BLaER1 (cell line): ENCODE measurements at regions not wholly inside any gene's neighbourhood (a gene's known extent, or its start where the extent isn't known, plus 50 kb on each side); places are given as distances from the start of the nearest gene placed in this dataset.
A peak's percentile ranks its signal among the peaks of the same experiment; 100 is the strongest.

ENCODE experiments used
- H3K27ac ChIP-seq: shearing (Covaris generic); formaldehyde crosslinking; 2 replicates; pipeline ENCODE4 v1.8.1; 2022
- H3K27me3 ChIP-seq: shearing (Covaris generic); formaldehyde crosslinking; 2 replicates; pipeline ENCODE4 v1.8.1; 2022
- H3K36me3 ChIP-seq: shearing (Covaris generic); formaldehyde crosslinking; 2 replicates; pipeline ENCODE4 v1.8.1; 2022
- H3K4me1 ChIP-seq: shearing (Covaris generic); formaldehyde crosslinking; 2 replicates; pipeline ENCODE4 v1.8.1; 2022
- H3K4me2 ChIP-seq: shearing (Covaris generic); formaldehyde crosslinking; 2 replicates; pipeline ENCODE4 v1.8.1; 2022
- H3K4me3 ChIP-seq: shearing (Covaris generic); formaldehyde crosslinking; 2 replicates; pipeline ENCODE4 v1.8.1; 2022
- H3K9ac ChIP-seq: shearing (Covaris generic); formaldehyde crosslinking; 2 replicates; pipeline ENCODE4 v1.8.1; 2022
- H3K9me3 ChIP-seq: shearing (Covaris generic); formaldehyde crosslinking; 2 replicates; pipeline ENCODE4 v1.8.1; 2022
- H4K20me1 ChIP-seq: shearing (Covaris generic); formaldehyde crosslinking; 2 replicates; pipeline ENCODE4 v1.8.1; 2022
- Cebpa-rat ChIP-seq: shearing (Covaris generic); IDR thresholded peaks from 2 replicates; pipeline ENCODE4 v1.8.1; 2022

DNA sequence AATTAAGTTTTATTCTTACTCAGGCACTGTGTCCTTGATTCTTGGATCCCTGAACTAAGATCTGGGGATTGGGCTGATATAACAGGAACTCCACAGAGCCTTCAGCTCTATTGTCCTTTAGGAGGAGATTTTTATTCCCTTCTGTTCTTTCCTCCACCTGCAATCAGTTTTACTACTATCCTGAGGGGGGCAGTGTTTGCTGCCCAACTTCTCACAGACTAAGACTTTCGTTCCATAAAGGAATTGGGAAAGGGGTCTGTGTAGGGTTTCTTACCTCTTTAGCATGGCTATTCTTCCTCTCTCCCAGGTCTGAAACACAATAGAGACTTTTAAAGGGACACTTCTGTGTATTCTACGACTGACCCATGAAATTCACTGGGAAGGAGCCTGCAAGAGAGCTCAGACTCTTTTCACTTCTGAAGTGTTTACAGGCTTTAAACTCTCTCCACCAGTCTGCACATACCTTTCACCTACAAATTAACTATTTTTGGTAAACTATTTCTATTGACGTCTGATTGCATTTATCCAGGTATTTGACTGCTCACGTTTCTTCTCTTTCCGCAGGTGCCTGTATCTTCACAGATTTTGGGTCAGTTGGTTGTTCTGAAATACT is 103.3 kb upstream of the DEPDC1 start:
- Histone ChIP-seq H3K27me3 (no peaks in the 10 kb centered on the region), H4K20me1 (no peaks in the 10 kb centered on the region), H3K4me3 (no peak overlapping the region), H3K36me3 (no peaks in the 10 kb centered on the region), H3K4me1 (no peaks in the 10 kb centered on the region), H3K4me2 (no peak overlapping the region), H3K9me3 (0 out of 2 replicates have a peak, but pooled peaks cover 5% of the 10 kb centered on the region), H3K9ac (no peak overlapping the region), H3K27ac (no peak overlapping the region)
- no peak for TF ChIP-seq Cebpa-rat

DNA sequence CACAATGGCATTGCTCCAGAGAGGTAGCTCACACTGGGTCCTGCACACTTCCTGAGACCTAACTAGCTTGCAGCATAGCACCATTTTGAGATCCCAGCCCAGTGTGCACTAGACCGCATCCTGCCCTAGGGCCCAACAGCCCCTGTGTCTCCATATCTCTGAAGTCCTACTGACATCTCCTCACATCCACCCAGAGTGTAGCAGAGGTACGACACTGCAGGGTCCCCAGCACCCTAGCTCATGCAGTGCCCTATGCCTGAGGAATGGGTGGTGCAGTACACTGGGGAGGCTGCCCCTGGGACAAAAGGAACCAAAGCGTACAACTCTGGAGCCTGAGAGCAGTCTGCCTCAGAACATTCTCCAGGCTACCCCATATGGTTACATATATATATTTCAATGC is 111.4 kb upstream of the DEPDC1 start:
- Histone ChIP-seq H3K27me3 (no peaks in the 10 kb centered on the region), H3K4me1 (no peaks in the 10 kb centered on the region), H4K20me1 (no peaks in the 10 kb centered on the region), H3K27ac (no peak overlapping the region), H3K4me3 (no peak overlapping the region), H3K36me3 (no peaks in the 10 kb centered on the region), H3K9ac (no peak overlapping the region), H3K9me3 (peaks cover 4% of the 10 kb centered on the region; the same call in 1 of the 2 replicates), H3K4me2 (no peak overlapping the region)
- no peak for TF ChIP-seq Cebpa-rat

DNA sequence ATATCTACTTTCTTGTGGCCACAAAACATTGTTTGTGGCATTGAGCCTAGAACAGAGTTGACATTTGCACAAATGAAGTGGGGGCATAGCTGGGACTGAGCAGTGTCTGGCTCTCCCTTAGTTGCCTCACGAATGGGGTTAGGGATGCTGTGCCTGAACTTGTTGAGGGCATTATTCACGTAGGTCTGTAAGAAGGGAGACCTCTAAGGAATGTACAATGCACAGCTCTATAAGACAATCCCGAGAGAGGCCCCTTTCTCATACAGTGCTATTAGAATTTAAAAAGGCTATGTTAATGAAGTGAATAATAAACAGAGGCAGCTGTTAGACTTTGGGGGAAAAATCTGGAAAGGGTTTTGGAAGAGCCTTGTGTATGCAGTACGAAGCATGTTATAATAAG is 118.4 kb upstream of the DEPDC1 start:
- H3K4me2 ChIP-seq = no peak overlapping the region
- H3K27ac ChIP-seq = no peak overlapping the region
- H3K27me3 ChIP-seq = no peaks in the 10 kb centered on the region
- H4K20me1 ChIP-seq = no peaks in the 10 kb centered on the region
- no peak overlapping the region for H3K9ac ChIP-seq
- TF ChIP-seq Cebpa-rat = no peak
- H3K36me3 ChIP-seq = no peaks in the 10 kb centered on the region
- no peak overlapping the region for H3K4me3 ChIP-seq
- H3K9me3 ChIP-seq = peaks cover 16% of the 10 kb centered on the region
- H3K4me1 ChIP-seq = no peaks in the 10 kb centered on the region

DNA sequence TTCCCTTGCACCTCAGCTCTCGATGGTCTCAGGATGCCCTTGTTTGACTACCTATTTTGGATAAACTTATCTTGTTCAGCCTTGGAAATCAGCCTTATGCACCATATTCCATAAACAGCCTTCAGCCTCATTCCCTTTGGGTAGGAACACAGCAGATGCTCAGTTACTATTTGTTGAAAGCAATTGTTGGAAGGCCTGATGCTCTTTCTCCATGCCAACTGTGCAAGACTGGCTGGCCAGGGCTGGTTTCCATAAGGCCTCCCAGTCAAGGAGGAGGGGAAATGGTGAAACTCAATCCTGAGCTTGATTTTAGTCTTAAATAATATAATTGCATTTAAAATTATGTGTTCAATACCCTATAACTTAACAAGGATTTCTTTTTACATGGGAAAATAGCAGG is 121.1 kb upstream of the DEPDC1 start:
- H3K9me3 ChIP-seq = peaks cover 25% of the 10 kb centered on the region
- H3K27ac ChIP-seq = no peak overlapping the region
- H3K27me3 ChIP-seq = no peaks in the 10 kb centered on the region
- no peak overlapping the region for H3K4me2 ChIP-seq
- TF ChIP-seq Cebpa-rat = no peak
- H3K4me3 ChIP-seq = no peak overlapping the region
- H4K20me1 ChIP-seq = no peaks in the 10 kb centered on the region
- H3K36me3 ChIP-seq = no peaks in the 10 kb centered on the region
- H3K4me1 ChIP-seq = no peaks in the 10 kb centered on the region
- H3K9ac ChIP-seq = no peak overlapping the region

DNA sequence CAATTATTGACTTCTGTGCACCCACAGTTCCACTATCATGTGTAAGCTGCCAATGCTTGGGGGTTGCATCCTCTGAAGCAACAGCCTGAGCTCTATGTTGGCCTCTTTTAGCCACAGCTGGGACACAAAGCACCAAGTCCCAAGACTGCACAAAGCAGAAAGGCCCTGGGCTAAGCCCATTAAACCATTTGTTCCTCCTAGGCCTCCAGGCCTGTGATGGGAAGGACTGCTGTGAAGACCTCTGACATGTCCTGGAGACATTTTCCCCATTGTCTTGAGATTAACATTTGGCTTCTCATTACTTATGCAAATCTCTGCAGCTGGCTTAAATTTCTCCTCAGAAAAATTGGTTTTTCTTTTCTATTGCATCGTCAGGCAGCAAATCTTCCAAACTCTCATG is 123.7 kb upstream of the DEPDC1 start:
- Histone ChIP-seq H3K9ac (no peak overlapping the region), H3K27ac (no peak overlapping the region), H3K27me3 (no peaks in the 10 kb centered on the region), H3K4me2 (no peak overlapping the region), H3K36me3 (no peaks in the 10 kb centered on the region), H3K4me3 (no peak overlapping the region), H3K4me1 (0 out of 2 replicates have a peak, but pooled peaks cover 5% of the 10 kb centered on the region), H3K9me3 (peaks cover 23% of the 10 kb centered on the region), H4K20me1 (no peaks in the 10 kb centered on the region)
- no peak for TF ChIP-seq Cebpa-rat

DNA sequence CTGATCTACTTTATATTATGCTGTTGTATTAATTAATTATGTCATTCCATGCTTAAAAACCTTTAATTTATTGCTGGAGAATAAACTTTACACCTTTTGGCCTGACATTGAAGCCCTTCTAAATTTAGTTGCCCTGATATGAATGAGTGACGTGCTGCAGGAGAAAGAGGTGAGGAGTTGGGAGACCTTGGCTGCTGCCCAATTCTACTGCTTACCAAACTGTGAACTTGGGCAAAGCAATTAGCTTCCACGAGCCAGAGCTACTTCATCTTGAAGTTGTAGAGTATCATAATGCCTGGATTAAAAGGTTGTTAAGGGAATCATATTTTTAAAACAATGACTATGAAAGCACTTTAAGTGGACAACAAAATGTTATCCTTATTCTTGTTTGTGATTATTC is 126.8 kb upstream of the DEPDC1 start:
- no peaks in the 10 kb centered on the region for H4K20me1 ChIP-seq
- no peak for TF ChIP-seq Cebpa-rat
- no peaks in the 10 kb centered on the region for H3K27me3 ChIP-seq
- H3K4me2 ChIP-seq = no peak overlapping the region
- no peak overlapping the region for H3K4me3 ChIP-seq
- H3K9ac ChIP-seq = no peak overlapping the region
- H3K9me3 ChIP-seq = peaks cover 23% of the 10 kb centered on the region
- 0 out of 2 replicates have a peak, but pooled peaks cover 5% of the 10 kb centered on the region for H3K4me1 ChIP-seq
- H3K36me3 ChIP-seq = no peaks in the 10 kb centered on the region
- H3K27ac ChIP-seq = no peak overlapping the region

DNA sequence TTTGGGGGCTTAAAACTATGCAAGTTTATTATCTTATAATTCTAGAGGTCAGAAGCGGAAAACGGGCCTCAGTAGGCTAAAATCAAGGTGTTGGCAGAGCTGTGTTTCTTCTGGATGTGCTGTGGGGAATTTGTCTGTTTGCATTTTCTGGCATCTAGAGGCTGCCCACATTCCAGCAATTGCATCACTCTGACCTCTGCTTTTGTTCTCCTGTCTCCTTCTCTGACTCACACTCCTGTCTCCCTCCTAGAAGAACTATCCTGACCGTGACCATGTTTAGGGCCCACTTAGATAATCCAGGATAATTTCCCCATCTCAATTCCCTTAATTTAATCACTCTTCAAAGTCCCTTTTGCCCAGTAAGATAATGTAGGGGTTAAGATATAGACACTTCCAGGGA is 127.4 kb upstream of the DEPDC1 start:
- no peak for TF ChIP-seq Cebpa-rat
- H4K20me1 ChIP-seq = no peaks in the 10 kb centered on the region
- H3K9me3 ChIP-seq = peaks cover 23% of the 10 kb centered on the region
- H3K36me3 ChIP-seq = no peaks in the 10 kb centered on the region
- no peak overlapping the region for H3K4me3 ChIP-seq
- H3K27me3 ChIP-seq = no peaks in the 10 kb centered on the region
- no peak overlapping the region for H3K9ac ChIP-seq
- H3K27ac ChIP-seq = no peak overlapping the region
- H3K4me1 ChIP-seq = 0 out of 2 replicates have a peak, but pooled peaks cover 5% of the 10 kb centered on the region
- no peak overlapping the region for H3K4me2 ChIP-seq

DNA sequence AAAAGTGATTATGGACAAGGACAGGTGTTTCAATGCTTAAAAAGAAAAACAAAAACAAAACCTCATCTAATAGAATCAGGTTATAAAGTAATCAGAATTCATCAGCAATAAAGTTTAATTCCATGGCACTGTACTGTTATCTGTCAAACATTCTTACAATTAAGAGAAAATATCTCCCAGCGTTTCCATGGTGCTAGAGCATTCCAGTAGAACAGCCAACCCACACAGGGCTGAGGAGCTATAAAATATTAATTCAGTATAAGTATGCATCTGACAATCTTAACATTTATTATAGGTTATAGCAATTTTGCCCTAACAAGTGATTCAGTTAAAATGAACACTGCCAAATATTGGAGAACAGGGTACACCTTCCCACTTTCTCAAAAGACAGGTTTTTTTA is 128.7 kb upstream of the DEPDC1 start:
- no peak for TF ChIP-seq Cebpa-rat
- Histone ChIP-seq H3K27me3 (no peaks in the 10 kb centered on the region), H4K20me1 (no peaks in the 10 kb centered on the region), H3K4me2 (no peak overlapping the region), H3K36me3 (no peaks in the 10 kb centered on the region), H3K9ac (no peak overlapping the region), H3K9me3 (peaks cover 9% of the 10 kb centered on the region), H3K4me1 (0 out of 2 replicates have a peak, but pooled peaks cover 5% of the 10 kb centered on the region), H3K27ac (no peak overlapping the region), H3K4me3 (no peak overlapping the region)

DNA sequence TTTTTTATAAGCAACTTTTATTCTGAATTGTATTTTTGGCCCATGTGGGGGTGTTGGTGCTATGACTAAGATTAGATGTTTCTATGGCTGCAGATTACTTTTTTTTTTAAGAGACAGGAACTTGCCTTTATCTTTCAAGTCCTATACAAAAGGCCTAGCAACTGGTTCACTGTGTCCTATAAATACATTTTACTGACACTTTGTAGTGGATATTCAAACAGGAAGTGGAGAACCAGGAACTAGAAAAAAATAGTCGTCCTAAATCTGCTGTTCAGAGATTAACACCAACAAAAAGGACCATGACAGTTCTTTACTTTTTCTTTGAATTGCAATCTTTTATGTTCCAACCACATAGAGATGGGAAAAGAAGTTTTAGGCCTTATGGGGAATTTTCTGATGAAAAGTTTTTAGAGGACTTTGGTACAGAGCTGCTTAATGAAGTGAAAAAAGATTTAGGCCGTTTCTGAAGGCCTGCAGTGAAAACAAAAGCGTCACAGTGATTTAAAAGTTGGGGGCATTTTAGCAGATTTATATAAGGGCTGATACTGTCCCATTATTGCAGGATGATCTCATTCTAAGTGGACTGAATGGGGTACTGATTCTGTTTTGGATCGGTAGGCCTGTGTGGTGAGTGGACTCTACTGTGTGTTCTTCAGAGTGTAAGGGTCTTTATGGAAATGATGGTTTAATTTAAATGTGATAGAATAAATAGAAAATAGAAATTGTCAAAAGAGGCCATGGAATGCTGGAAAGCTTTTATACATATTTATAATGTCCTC is 136.4 kb upstream of the DEPDC1 start:
- Histone ChIP-seq H3K4me1 (peaks cover 11% of the 10 kb centered on the region), H3K27me3 (no peaks in the 10 kb centered on the region), H3K27ac (peak overlapping the region; percentile 49), H3K4me3 (no peak overlapping the region), H3K9me3 (no peaks in the 10 kb centered on the region), H4K20me1 (no peaks in the 10 kb centered on the region), H3K4me2 (peak overlapping the region; percentile 62), H3K9ac (no peak overlapping the region), H3K36me3 (no peaks in the 10 kb centered on the region)
- no peak for TF ChIP-seq Cebpa-rat

DNA sequence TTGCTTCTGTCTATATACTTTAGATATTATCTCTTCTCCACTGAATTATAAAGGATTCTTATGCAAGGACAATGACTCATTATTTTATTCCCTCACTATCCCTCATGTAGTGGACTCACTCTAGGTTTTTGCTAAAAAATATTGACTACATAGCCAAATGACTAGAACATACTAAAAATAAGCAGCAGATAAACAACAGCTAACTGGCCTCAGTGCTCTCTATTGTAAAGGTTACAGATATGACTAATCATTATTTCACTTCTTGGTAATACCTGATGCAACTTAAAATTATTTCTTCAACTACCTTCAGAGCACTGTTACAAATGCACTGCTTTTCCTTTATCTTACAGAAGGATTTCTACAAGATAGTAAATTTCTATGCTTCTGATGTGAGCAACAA is 147.6 kb upstream of the DEPDC1 start:
- Histone ChIP-seq H3K9me3 (no peaks in the 10 kb centered on the region), H3K4me1 (no peaks in the 10 kb centered on the region), H3K4me2 (no peak overlapping the region), H3K9ac (no peak overlapping the region), H4K20me1 (no peaks in the 10 kb centered on the region), H3K4me3 (no peak overlapping the region), H3K27me3 (no peaks in the 10 kb centered on the region), H3K27ac (no peak overlapping the region), H3K36me3 (no peaks in the 10 kb centered on the region)
- no peak for TF ChIP-seq Cebpa-rat
